Nephron (organoid): ENCODE measurements at regions not wholly inside any gene's neighbourhood (a gene's known extent, or its start where the extent isn't known, plus 50 kb on each side); places are given as distances from the start of the nearest gene placed in this dataset.

Source experiments
- H3K27ac Mint-ChIP-seq, 3 experiments: 2 replicates each; pipeline ENCODE4 v1.8.0; 2020; ENCODE audit warnings: mixed read lengths in 3 of 3, mild to moderate bottlenecking in 2 of 3, moderate library complexity in 1 of 3
- H3K27me3 Mint-ChIP-seq: 2 replicates; pipeline ENCODE4 v1.8.0; 2021; ENCODE audit warnings: low read depth, mild to moderate bottlenecking, moderate library complexity, mixed read lengths
- H3K36me3 Mint-ChIP-seq: 2 replicates; pipeline ENCODE4 v1.8.0; 2020; ENCODE audit warnings: low read depth, mixed read lengths
- H3K4me1 Mint-ChIP-seq: 2 replicates; pipeline ENCODE4 v1.8.0; 2020; ENCODE audit warnings: mixed read lengths
- H3K4me3 Mint-ChIP-seq, 3 experiments: 2 replicates each; pipeline ENCODE4 v1.8.0; 2020; ENCODE audit warnings: mild to moderate bottlenecking in 3 of 3, mixed read lengths in 3 of 3, moderate library complexity in 2 of 3
- H3K9me3 Mint-ChIP-seq: 2 replicates; pipeline ENCODE4 v1.8.0; 2020; ENCODE audit warnings: mixed read lengths
- TF ChIP-seq, protein P1 (sequence below), 3 experiments: fragments of 200-600 bp; sonication (generic); IDR thresholded peaks; one replicate each; pipeline ENCODE4 v1.5.0; 2021; ENCODE audit warnings: antibody characterized with exemption in 3 of 3; ENCODE audit not compliant: unreplicated experiment in 3 of 3

DNA sequence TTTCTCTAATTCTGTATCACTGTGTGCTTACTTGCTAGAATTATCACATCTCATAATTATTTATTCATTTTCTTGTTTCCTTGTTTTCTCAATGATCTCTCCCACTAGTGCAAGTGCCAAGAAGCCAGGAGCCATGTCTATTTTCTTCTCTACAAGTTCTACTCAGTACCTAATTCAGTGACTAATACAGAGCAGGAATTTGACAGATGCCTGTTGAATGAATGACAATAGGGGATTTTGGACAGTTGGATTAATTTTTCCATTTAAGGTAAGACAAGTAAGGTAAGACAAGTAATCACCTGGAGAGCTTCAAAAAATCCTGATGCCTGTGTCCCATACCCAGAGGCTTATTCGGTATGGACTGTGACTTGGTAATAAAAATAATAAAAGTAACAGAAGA lies 81.0 kb downstream of the EDN1 start:
- no peaks in the 10 kb centered on the region for H3K4me1 Mint-ChIP-seq
- H3K4me3 Mint-ChIP-seq, result no peak overlapping the region
- H3K27me3 Mint-ChIP-seq, result peaks cover 4% of the 10 kb centered on the region
- H3K27ac Mint-ChIP-seq, result no peak overlapping the region
- H3K36me3 Mint-ChIP-seq, result no peaks in the 10 kb centered on the region
- TF ChIP-seq, protein P1, sequence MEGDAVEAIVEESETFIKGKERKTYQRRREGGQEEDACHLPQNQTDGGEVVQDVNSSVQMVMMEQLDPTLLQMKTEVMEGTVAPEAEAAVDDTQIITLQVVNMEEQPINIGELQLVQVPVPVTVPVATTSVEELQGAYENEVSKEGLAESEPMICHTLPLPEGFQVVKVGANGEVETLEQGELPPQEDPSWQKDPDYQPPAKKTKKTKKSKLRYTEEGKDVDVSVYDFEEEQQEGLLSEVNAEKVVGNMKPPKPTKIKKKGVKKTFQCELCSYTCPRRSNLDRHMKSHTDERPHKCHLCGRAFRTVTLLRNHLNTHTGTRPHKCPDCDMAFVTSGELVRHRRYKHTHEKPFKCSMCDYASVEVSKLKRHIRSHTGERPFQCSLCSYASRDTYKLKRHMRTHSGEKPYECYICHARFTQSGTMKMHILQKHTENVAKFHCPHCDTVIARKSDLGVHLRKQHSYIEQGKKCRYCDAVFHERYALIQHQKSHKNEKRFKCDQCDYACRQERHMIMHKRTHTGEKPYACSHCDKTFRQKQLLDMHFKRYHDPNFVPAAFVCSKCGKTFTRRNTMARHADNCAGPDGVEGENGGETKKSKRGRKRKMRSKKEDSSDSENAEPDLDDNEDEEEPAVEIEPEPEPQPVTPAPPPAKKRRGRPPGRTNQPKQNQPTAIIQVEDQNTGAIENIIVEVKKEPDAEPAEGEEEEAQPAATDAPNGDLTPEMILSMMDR (IDR thresholded peaks at IDR 0.05; ENCODE audit: unreplicated experiment in 3 of 3), result no peak
- no peaks in the 10 kb centered on the region for H3K9me3 Mint-ChIP-seq

DNA sequence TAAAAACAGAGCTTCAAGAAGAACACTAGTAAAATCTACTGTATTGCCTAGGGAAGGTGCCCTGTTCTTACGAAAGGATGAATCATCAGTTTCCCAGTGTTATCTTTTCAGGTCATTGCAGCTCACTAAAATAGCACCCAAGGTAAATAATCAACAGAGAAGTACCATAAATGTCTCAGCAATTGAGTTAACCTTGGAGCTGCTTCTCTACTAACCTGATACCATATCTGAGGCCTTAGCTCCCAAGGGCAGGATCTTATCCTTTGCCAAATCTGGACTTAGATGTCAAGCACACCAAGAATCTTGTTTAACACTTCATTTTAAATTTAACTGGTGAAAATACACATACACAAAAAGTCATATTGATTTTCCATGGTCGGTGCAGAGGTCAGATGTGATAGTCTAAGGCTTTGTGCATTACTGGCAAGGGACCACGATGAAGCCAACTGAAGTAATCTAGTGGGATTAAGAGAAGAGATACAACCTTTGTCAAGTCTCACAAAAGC lies 81.5 kb downstream of the EDN1 start:
- Mint-ChIP-seq H3K27me3 (peaks cover 4% of the 10 kb centered on the region), H3K9me3 (no peaks in the 10 kb centered on the region), H3K36me3 (no peaks in the 10 kb centered on the region), H3K4me3 (no peak overlapping the region), H3K4me1 (no peaks in the 10 kb centered on the region), H3K27ac (no peak overlapping the region)
- TF ChIP-seq, protein P1 (IDR thresholded peaks at IDR 0.05; ENCODE audit: unreplicated experiment in 3 of 3), result no peak

DNA sequence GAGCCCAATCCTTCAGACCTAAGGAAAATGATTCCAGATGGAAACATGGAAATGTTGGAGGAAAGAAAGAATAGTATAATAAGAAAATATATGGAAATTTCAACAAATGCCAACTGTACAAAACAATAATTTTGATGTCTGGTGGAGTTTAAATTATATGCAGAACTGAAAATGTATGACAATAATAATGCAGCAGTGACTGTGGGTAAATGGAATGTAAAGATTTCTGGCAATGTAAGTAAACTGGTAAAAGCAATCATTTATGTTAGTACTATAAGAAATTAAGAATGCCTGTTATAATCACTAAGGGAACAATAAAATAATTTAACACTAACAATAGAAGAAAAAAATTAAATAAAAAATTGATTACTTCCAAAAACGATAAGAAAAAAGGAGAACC lies 89.0 kb downstream of the EDN1 start:
- TF ChIP-seq, protein P1 (IDR thresholded peaks at IDR 0.05; ENCODE audit: unreplicated experiment in 3 of 3), result no peak

DNA sequence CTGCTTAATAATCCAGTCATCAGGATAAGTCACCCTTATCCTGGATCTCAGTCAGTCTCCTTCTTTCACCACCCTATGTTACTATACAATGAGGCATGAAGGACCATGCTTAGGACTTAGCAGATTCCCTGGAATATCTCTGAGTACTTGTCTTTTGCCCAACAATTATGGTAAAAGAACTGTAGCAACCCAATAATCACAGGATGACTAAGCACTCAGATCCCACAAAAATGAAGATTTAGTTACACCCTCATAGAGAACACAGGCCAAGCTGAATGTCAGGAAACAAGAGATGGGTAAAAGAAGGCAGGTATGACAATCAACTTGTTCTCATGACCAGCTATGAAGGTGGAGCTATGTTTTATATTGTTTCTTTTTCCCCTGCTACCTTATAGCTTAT lies 91.4 kb downstream of the EDN1 start:
- Mint-ChIP-seq H3K4me3 (no peak overlapping the region), H3K27me3 (no peaks in the 10 kb centered on the region), H3K4me1 (no peaks in the 10 kb centered on the region), H3K36me3 (no peaks in the 10 kb centered on the region), H3K9me3 (peaks cover 2% of the 10 kb centered on the region), H3K27ac (no peak overlapping the region)
- TF ChIP-seq, protein P1 (IDR thresholded peaks at IDR 0.05; ENCODE audit: unreplicated experiment in 3 of 3), result no peak

More for the DNA sequence above, 89.0 kb downstream of the EDN1 start:
- Mint-ChIP-seq H3K36me3 (no peaks in the 10 kb centered on the region), H3K27ac (no peak overlapping the region), H3K4me1 (no peaks in the 10 kb centered on the region), H3K27me3 (no peaks in the 10 kb centered on the region), H3K4me3 (no peak overlapping the region), H3K9me3 (peaks cover 2% of the 10 kb centered on the region)

DNA sequence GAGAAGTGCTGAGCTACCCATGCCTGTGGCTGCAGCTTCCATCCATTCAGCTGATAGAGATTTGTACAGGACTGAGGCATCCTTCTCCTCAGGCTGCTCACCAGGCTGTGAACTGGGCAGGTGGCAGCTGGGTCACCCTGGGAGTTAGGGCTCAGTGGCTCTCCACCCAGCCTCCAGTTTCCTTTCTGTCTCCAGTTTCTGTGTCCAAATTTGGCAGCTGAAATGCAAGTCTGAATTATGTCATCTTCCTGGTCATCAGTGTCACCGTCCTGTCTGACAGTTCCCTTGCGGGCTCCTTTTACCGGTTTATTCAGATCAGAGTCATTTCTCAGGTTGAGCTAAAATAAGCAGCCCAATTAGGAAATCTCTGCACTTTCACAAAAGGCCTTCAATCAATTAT lies 93.3 kb downstream of the EDN1 start:
- no peak overlapping the region for H3K4me3 Mint-ChIP-seq
- TF ChIP-seq, protein P1 (IDR thresholded peaks at IDR 0.05; ENCODE audit: unreplicated experiment in 3 of 3), result no peak
- no peaks in the 10 kb centered on the region for H3K27me3 Mint-ChIP-seq
- H3K4me1 Mint-ChIP-seq, result no peaks in the 10 kb centered on the region
- H3K9me3 Mint-ChIP-seq, result peaks cover 2% of the 10 kb centered on the region
- no peak overlapping the region for H3K27ac Mint-ChIP-seq
- H3K36me3 Mint-ChIP-seq, result no peaks in the 10 kb centered on the region

DNA sequence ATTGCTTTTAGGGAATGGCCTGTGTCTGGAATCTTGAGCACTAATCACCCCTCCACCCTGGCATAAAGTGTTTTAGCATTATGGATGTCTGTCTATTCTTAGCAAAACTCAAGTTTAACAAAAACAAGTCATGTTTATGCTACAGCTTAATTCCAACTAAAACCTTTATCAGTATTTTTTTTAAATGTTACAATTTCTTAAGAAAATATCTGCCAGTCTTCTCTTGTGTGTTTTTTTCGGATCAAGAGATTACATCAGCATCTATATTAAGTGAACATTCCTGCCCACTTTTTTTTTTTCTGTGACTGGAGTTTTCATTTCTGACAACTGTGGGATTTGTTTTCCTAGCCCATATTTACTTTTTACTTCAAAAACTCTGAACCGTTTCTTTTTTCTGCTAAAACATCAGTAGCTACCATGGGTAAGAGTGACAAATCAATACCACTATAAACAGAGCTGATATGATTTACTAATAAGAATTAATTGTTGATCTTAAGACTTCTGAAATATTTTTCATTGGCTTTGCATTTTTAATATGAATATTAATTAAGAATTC lies 94.3 kb downstream of the EDN1 start:
- TF ChIP-seq, protein P1 (IDR thresholded peaks at IDR 0.05; ENCODE audit: unreplicated experiment in 3 of 3), result no peak
- Mint-ChIP-seq H3K27me3 (no peaks in the 10 kb centered on the region), H3K27ac (no peak overlapping the region), H3K4me1 (no peaks in the 10 kb centered on the region), H3K36me3 (no peaks in the 10 kb centered on the region), H3K4me3 (no peak overlapping the region), H3K9me3 (no peaks in the 10 kb centered on the region)
